ENCODE measurements at regions not wholly inside any gene's neighbourhood (a gene's known extent, or its start where the extent isn't known, plus 50 kb on each side); places are given as distances from the start of the nearest gene placed in this dataset.

DNA sequence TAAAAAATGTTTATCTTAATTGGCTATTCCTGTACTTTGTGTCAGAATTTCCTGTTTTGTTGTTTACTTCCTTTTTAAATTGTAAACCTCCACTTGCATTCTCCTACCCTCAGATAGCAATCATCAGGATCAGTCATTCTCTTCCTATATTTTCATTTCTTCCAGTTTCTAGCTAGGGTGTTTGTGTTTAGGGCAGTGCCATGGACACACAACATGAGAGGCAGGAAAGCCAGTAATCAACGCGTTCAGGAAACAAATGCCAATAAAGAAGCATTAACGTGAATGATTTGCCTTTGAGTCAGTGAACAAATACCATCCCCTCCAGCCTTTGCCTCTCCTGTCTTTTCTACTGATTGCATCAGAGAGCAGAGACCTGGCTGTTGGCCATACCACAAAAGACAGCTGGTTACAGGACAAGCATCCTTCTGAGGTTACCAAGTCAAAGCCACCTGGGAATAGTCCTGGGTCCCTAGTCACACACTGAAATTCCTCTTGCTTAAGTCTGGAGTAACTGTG is 56.7 kb upstream of the FHL2 start:
- TF ChIP-seq CTCF (IDR thresholded peaks at IDR 0.05; ENCODE audit: borderline replicate concordance, extremely low read depth, low read length, poor library complexity, severe bottlenecking) (no peak), EZH2 (IDR thresholded peaks at IDR 0.05; ENCODE audit: borderline replicate concordance, low read depth, low read length, severe bottlenecking) (no peak)
